ENCODE measurements at regions not wholly inside any gene's neighbourhood (a gene's known extent, or its start where the extent isn't known, plus 50 kb on each side); places are given as distances from the start of the nearest gene placed in this dataset.

DNA sequence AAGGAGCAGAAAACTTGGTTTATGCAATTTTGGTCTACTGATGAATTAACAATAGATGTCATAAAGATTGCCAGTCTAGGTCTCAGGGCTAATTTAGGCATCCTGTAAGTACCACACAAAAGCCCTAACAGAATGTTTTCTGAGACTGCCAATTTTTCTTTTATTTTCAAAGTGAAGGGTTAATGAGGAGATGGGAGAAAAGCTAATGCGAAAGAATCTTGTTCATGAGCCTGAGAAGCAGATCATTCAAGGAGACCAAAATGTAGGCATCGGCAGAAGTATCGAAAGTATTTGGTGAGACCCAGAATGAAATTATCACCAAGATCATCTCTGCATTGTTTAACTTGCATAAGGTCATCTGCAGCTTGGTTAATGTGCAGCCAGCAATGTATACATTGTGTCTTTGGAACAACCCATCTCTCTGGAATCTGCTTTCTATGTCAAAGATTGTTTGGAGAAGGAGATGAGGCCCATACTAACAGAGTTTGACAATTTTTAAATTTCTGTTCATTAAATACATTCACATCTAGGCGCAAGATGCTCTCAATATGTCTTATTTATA, 163.3 kb upstream of the GLI3 start:
- TF ChIP-seq CTCF (IDR thresholded peaks at IDR 0.05; ENCODE audit: low read depth, low read length) (no peak), EZH2phosphoT487 (IDR thresholded peaks at IDR 0.05; ENCODE audit: low read depth) (no peak)
